Hepatocyte (in vitro differentiated cells): ENCODE measurements at regions not wholly inside any gene's neighbourhood (a gene's known extent, or its start where the extent isn't known, plus 50 kb on each side); places are given as distances from the start of the nearest gene placed in this dataset.

Experiments used
- DNase-seq: peaks from one replicate; pipeline ENCODE4 v3.0.0-alpha.2; 2016; ENCODE audit warnings: low spot score
- H2AFZ ChIP-seq: fragments of 200-600 bp; sonication (generic); 2 replicates; pipeline ENCODE4 v1.6.0; 2016; ENCODE audit warnings: antibody characterized with exemption, mild to moderate bottlenecking
- H3K27ac ChIP-seq: fragments of 200-600 bp; sonication (generic); 2 replicates; pipeline ENCODE4 v1.5.1; 2016; ENCODE audit warnings: mild to moderate bottlenecking
- H3K27me3 ChIP-seq: fragments of 200-600 bp; sonication (generic); 2 replicates; pipeline ENCODE4 v1.6.1; 2016
- H3K36me3 ChIP-seq: fragments of 200-600 bp; sonication (generic); replicated peaks from 2 replicates; pipeline ENCODE4 v1.5.1; 2016; ENCODE audit warnings: low read depth; ENCODE audit not compliant: insufficient read depth
- H3K4me1 ChIP-seq: fragments of 200-600 bp; sonication (generic); 2 replicates; pipeline ENCODE4 v1.5.1; 2016; ENCODE audit warnings: mild to moderate bottlenecking, moderate library complexity; ENCODE audit not compliant: insufficient read depth
- H3K4me2 ChIP-seq: fragments of 200-600 bp; sonication (generic); 2 replicates; pipeline ENCODE4 v1.6.0; 2016
- H3K4me3 ChIP-seq: fragments of 200-600 bp; sonication (generic); 2 replicates; pipeline ENCODE4 v1.5.1; 2016; ENCODE audit warnings: mild to moderate bottlenecking
- H3K79me2 ChIP-seq: fragments of 200-600 bp; sonication (generic); 2 replicates; pipeline ENCODE4 v1.6.0; 2017; ENCODE audit warnings: mild to moderate bottlenecking
- H3K9me2 ChIP-seq: fragments of 200-600 bp; sonication (generic); replicated peaks from 2 replicates; pipeline ENCODE4 v1.6.0; 2017; ENCODE audit warnings: mild to moderate bottlenecking; ENCODE audit not compliant: insufficient read depth
- H3K9me3 ChIP-seq: fragments of 200-600 bp; sonication (generic); 2 replicates; pipeline ENCODE4 v1.5.1; 2016; ENCODE audit warnings: low read depth, mild to moderate bottlenecking
- H4K20me1 ChIP-seq: fragments of 200-600 bp; sonication (generic); 2 replicates; pipeline ENCODE4 v1.6.0; 2016; ENCODE audit warnings: mild to moderate bottlenecking; ENCODE audit not compliant: insufficient read depth, poor library complexity, severe bottlenecking
- EZH2 ChIP-seq: fragments of 200-600 bp; sonication (generic); IDR thresholded peaks from 2 replicates; pipeline ENCODE4 v1.6.1; 2016; ENCODE audit warnings: antibody characterized with exemption, mild to moderate bottlenecking, borderline replicate concordance
- EZH2phosphoT487 ChIP-seq: fragments of 200-600 bp; sonication (generic); IDR thresholded peaks from one replicate; pipeline ENCODE4 v1.6.1; 2018; ENCODE audit warnings: antibody characterized with exemption, mild to moderate bottlenecking, low read depth, moderate library complexity; ENCODE audit not compliant: unreplicated experiment, severe bottlenecking
- WGBS: methylation state at CpG from one replicate; pipeline ENCODE4 v1.1.6; 2016; ENCODE audit warnings: low lambda C conversion rate; ENCODE audit errors: missing lambda C conversion rate; 5-methylcytosine and 5-hydroxymethylcytosine counted together
- TF ChIP-seq, protein P1 (sequence below): fragments of 200-600 bp; sonication (generic); IDR thresholded peaks from 2 replicates; pipeline ENCODE4 v1.5.1; 2016; ENCODE audit warnings: antibody characterized with exemption, mild to moderate bottlenecking; ENCODE audit not compliant: poor library complexity

DNA sequence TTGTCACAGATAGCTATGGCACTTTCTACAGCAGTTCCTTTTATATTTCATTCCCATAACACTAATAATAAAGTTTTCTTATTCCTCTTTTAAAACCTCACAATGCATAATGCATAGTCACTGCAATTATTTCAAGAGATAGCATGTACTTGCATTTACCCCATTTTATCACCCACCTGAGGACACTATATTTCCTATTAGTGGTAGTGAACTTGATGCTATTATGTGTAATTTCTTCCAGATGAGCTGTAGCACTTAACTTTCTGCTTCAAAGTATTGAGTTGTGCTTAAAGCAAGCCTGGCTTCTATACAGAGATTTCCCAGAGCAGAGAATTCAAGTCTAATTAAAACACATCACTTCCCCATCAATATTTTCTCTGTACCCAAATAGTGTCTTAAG, 461.1 kb downstream of the HTR7 start:
- Histone ChIP-seq H3K36me3 (no peaks in the 10 kb centered on the region), H3K9me2 (no peaks in the 10 kb centered on the region), H3K4me3 (no peak overlapping the region), H3K27me3 (no peaks in the 10 kb centered on the region), H3K4me2 (no peak overlapping the region), H3K4me1 (peaks cover 9% of the 10 kb centered on the region), H2AFZ (no peak overlapping the region), H4K20me1 (no peaks in the 10 kb centered on the region), H3K9me3 (no peaks in the 10 kb centered on the region), H3K79me2 (no peaks in the 10 kb centered on the region), H3K27ac (no peak overlapping the region)
- no peak for DNase-seq
- TF ChIP-seq, protein P1, sequence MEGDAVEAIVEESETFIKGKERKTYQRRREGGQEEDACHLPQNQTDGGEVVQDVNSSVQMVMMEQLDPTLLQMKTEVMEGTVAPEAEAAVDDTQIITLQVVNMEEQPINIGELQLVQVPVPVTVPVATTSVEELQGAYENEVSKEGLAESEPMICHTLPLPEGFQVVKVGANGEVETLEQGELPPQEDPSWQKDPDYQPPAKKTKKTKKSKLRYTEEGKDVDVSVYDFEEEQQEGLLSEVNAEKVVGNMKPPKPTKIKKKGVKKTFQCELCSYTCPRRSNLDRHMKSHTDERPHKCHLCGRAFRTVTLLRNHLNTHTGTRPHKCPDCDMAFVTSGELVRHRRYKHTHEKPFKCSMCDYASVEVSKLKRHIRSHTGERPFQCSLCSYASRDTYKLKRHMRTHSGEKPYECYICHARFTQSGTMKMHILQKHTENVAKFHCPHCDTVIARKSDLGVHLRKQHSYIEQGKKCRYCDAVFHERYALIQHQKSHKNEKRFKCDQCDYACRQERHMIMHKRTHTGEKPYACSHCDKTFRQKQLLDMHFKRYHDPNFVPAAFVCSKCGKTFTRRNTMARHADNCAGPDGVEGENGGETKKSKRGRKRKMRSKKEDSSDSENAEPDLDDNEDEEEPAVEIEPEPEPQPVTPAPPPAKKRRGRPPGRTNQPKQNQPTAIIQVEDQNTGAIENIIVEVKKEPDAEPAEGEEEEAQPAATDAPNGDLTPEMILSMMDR: no peak

- no peak overlapping the region for H3K4me2 ChIP-seq
- H3K9me3 ChIP-seq: no peaks in the 10 kb centered on the region
- TF ChIP-seq EZH2phosphoT487: no peak
Observed at GRCh38 chr10:90398566-90398965, 459.3 kb downstream of the HTR7 start.

GRCh38 chr10:90399782-90400181, 458.1 kb downstream of the HTR7 start:
- Histone ChIP-seq H3K27me3 (no peaks in the 10 kb centered on the region), H3K79me2 (no peaks in the 10 kb centered on the region), H3K36me3 (no peaks in the 10 kb centered on the region), H3K27ac (no peak overlapping the region), H3K9me3 (no peaks in the 10 kb centered on the region), H2AFZ (no peak overlapping the region), H4K20me1 (no peaks in the 10 kb centered on the region), H3K4me2 (no peak overlapping the region), H3K9me2 (no peaks in the 10 kb centered on the region), H3K4me1 (peaks cover 9% of the 10 kb centered on the region), H3K4me3 (no peak overlapping the region)
- WGBS: 100% methylated on average over 1 of the region's 1 CpG
- DNase-seq: no peak
- TF ChIP-seq EZH2phosphoT487: no peak
- TF ChIP-seq EZH2: no peak
- TF ChIP-seq, protein P1: no peak

More at GRCh38 chr10:90398566-90398965, 459.3 kb downstream of the HTR7 start:
- peaks cover 9% of the 10 kb centered on the region for H3K4me1 ChIP-seq
- no peak for DNase-seq
- no peaks in the 10 kb centered on the region for H3K36me3 ChIP-seq
- H3K27me3 ChIP-seq: no peaks in the 10 kb centered on the region
- no peaks in the 10 kb centered on the region for H3K79me2 ChIP-seq
- H3K9me2 ChIP-seq: no peaks in the 10 kb centered on the region
- no peak overlapping the region for H3K27ac ChIP-seq
- H2AFZ ChIP-seq: no peak overlapping the region
- no peak overlapping the region for H3K4me3 ChIP-seq
- no peaks in the 10 kb centered on the region for H4K20me1 ChIP-seq

GRCh38 chr10:90403211-90404000, 454.4 kb downstream of the HTR7 start:
- Histone ChIP-seq H2AFZ (no peak overlapping the region), H3K4me3 (no peak overlapping the region), H3K79me2 (no peaks in the 10 kb centered on the region), H3K36me3 (no peaks in the 10 kb centered on the region), H3K9me2 (no peaks in the 10 kb centered on the region), H3K9me3 (no peaks in the 10 kb centered on the region), H3K27ac (no peak overlapping the region), H3K27me3 (no peaks in the 10 kb centered on the region), H3K4me2 (no peak overlapping the region), H3K4me1 (peaks cover 11% of the 10 kb centered on the region), H4K20me1 (no peaks in the 10 kb centered on the region)
- 88% methylated on average over 2 of the region's 2 CpGs for WGBS
- no peak for DNase-seq
- TF ChIP-seq EZH2 (no peak), EZH2phosphoT487 (no peak)
- TF ChIP-seq, protein P1: no peak
